HepG2 (cell line): ENCODE measurements at regions not wholly inside any gene's neighbourhood (a gene's known extent, or its start where the extent isn't known, plus 50 kb on each side); places are given as distances from the start of the nearest gene placed in this dataset.

ENCODE experiments used
- ATAC-seq: fragments of 200-7000 bp; cut with Tn5 transposase; 3 replicates; pipeline ENCODE4 v1.9.1; 2020; ENCODE audit warnings: mild to moderate bottlenecking, moderate library complexity
- BruUV-seq: library from RNA; stranded (reverse); fragments of 400-500 nt; replicated peaks from 2 replicates; lab custom pipeline; 2021; lab: Mats Ljungman, UMichigan
- CTCF ChIA-PET: fragments of 300-600 bp; formaldehyde crosslinking; extraction: SDS; loops from one replicate; lab custom pipeline; 2021; ENCODE audit warnings: low total read pairs, inconsistent platforms, low intra/inter-chr PET ratio; lab: Yijun Ruan, JAX
- POLR2A ChIA-PET: fragments of 350-600 bp; sonication (Branson Sonifier 250); formaldehyde crosslinking; loops from one replicate; lab custom pipeline; 2020; ENCODE audit warnings: antibody characterized with exemption, inconsistent platforms; lab: Yijun Ruan, JAX
- DNase-seq: peaks from one replicate; pipeline ENCODE4 v3.0.0-alpha.2; 2015; ENCODE audit warnings: low spot score
- FAIRE-seq: peaks from 3 replicates; lab custom pipeline; 2011; peaks lifted over from hg19 to GRCh38; lab: Jason Lieb, UNC
- H2AFZ ChIP-seq: one replicate; pipeline ENCODE4 v1.6.1; 2011; ENCODE audit warnings: low read length, inconsistent platforms
- H3K27ac ChIP-seq: fragments of 300-600 bp; 3 replicates; pipeline ENCODE4 v1.8.0; 2011; ENCODE audit warnings: mixed run types, mild to moderate bottlenecking, mixed read lengths, low read length, inconsistent platforms; ENCODE audit not compliant: insufficient read depth; ENCODE audit errors: extremely low read length
- H3K27me3 ChIP-seq, 2 experiments: fragments of 200-600 bp in 1 of 2; 2 replicates in 1 of 2; 3 replicates in 1 of 2; pipeline versions ENCODE4 v1.6.0 to v1.8.0; 2011; ENCODE audit warnings: low read length in 2 of 2, mild to moderate bottlenecking in 2 of 2, moderate library complexity in 2 of 2, inconsistent platforms in 1 of 2; ENCODE audit not compliant: insufficient read depth in 2 of 2, control insufficient read depth in 1 of 2
- H3K36me3 ChIP-seq, 2 experiments: fragments of 200-600 bp in 1 of 2; replicated peaks in 1 of 2; 2 replicates in 1 of 2; 3 replicates in 1 of 2; pipeline versions ENCODE4 v1.5.1 to v1.8.0; 2011; ENCODE audit warnings: low read length in 2 of 2, inconsistent platforms in 1 of 2; ENCODE audit not compliant: insufficient read depth in 2 of 2, control insufficient read depth in 1 of 2
- H3K4me1 ChIP-seq: 2 replicates; pipeline ENCODE4 v1.5.1; 2012; ENCODE audit warnings: low read length, inconsistent platforms; ENCODE audit not compliant: insufficient read depth
- H3K4me2 ChIP-seq: 2 replicates; pipeline ENCODE4 v1.6.0; 2011; ENCODE audit warnings: low read depth, low read length, inconsistent platforms
- H3K4me3 ChIP-seq, 3 experiments: fragments of 200-600 bp in 1 of 3; sonication (generic), shearing (Covaris generic) in 1 of 3; replicated peaks in 1 of 3; 2 replicates each; pipeline ENCODE4 v1.5.1; 2011 to 2016; ENCODE audit warnings: low read length in 3 of 3, inconsistent platforms in 2 of 3, low read depth in 2 of 3, mild to moderate bottlenecking in 2 of 3, control low read depth in 1 of 3, mixed read lengths in 1 of 3; ENCODE audit not compliant: insufficient read depth in 1 of 3
- H3K79me2 ChIP-seq: one replicate; pipeline ENCODE4 v1.6.1; 2011; ENCODE audit warnings: low read length, inconsistent platforms; ENCODE audit not compliant: insufficient read depth
- H3K9ac ChIP-seq: 2 replicates; pipeline ENCODE4 v1.6.0; 2011; ENCODE audit warnings: mild to moderate bottlenecking, low read depth, low read length, inconsistent platforms; ENCODE audit not compliant: insufficient read depth
- H3K9me3 ChIP-seq: 2 replicates; pipeline ENCODE4 v1.5.1; 2012; ENCODE audit warnings: mild to moderate bottlenecking, low read length
- H4K20me1 ChIP-seq: 2 replicates; pipeline ENCODE4 v1.6.0; 2011; ENCODE audit warnings: inconsistent platforms, mild to moderate bottlenecking, low read length, moderate library complexity; ENCODE audit not compliant: insufficient read depth
- IKZF4 ChIP-seq: sonication (generic); formaldehyde crosslinking; IDR thresholded peaks from 2 replicates; pipeline ENCODE4 v1.5.1; 2020; ENCODE audit warnings: borderline replicate concordance, mild to moderate bottlenecking, low read depth, missing genetic modification reagents; ENCODE audit errors: not compliant biosample characterization
- NFE2L1 ChIP-seq: sonication (generic); formaldehyde crosslinking; IDR thresholded peaks from 2 replicates; pipeline ENCODE4 v1.4.0; 2020; ENCODE audit warnings: missing genetic modification reagents, mild to moderate bottlenecking, borderline replicate concordance
- PRDM4 ChIP-seq: sonication (generic); formaldehyde crosslinking; IDR thresholded peaks from 2 replicates; pipeline ENCODE4 v1.9.0; 2021; ENCODE audit warnings: missing genetic modification reagents, borderline replicate concordance
- SRSF9 ChIP-seq: fragments of 200-400 bp; formaldehyde crosslinking; IDR thresholded peaks from 2 replicates; pipeline ENCODE4 v1.6.1; 2018; ENCODE audit warnings: borderline replicate concordance, mild to moderate bottlenecking, low read depth, low read length; ENCODE audit not compliant: insufficient read depth, poor library complexity, severe bottlenecking
- THAP7 ChIP-seq: sonication (generic); formaldehyde crosslinking; IDR thresholded peaks from 2 replicates; pipeline ENCODE4 v1.8.1; 2023; ENCODE audit warnings: mild to moderate bottlenecking, missing genetic modification reagents
- ZBTB25 ChIP-seq: IDR thresholded peaks from 2 replicates; pipeline ENCODE4 v1.6.1; 2018; ENCODE audit warnings: missing genetic modification reagents
- ZFY ChIP-seq: sonication (generic); formaldehyde crosslinking; IDR thresholded peaks from 2 replicates; pipeline ENCODE4 v1.4.0; 2020; ENCODE audit warnings: missing genetic modification reagents
- ZNF460 ChIP-seq: sonication (generic); formaldehyde crosslinking; IDR thresholded peaks from 2 replicates; pipeline ENCODE4 v1.5.1; 2020; ENCODE audit warnings: missing genetic modification reagents, mild to moderate bottlenecking, borderline replicate concordance
- WGBS: methylation state at CpG from one replicate; pipeline ENCODE4 v1.1.6; 2017; ENCODE audit warnings: low lambda C conversion rate; 5-methylcytosine and 5-hydroxymethylcytosine counted together
- in situ Hi-C: cut with HindIII; loops from 2 replicates; pipeline ENCODE4 v1.10.0; 2017; ENCODE audit warnings: low pct_unique_long_range_greater_than_20kb; ENCODE audit not compliant: extremely low pct_ligation_motif_present
- intact Hi-C: fragments of 100-400 bp; cut with micrococcal nuclease; formaldehyde crosslinking; loops from one replicate; pipeline ENCODE4 v1.10.0; 2022; ENCODE audit not compliant: unreplicated experiment

GRCh38 chr16:56068816-56069215, 122.5 kb upstream of the GNAO1 start:
- BruUV-seq: no TSS peak
- ATAC-seq: no peak
- Histone ChIP-seq H3K9me3 (no peaks in the 10 kb centered on the region), H2AFZ (no peak overlapping the region), H3K4me2 (no peak overlapping the region), H4K20me1 (no peaks in the 10 kb centered on the region), H3K27ac (no peak overlapping the region), H3K27me3 (no peaks in the 10 kb centered on the region), H3K4me3 (no peak overlapping the region), H3K4me1 (no peaks in the 10 kb centered on the region), H3K79me2 (no peaks in the 10 kb centered on the region), H3K36me3 (no peaks in the 10 kb centered on the region), H3K9ac (no peak overlapping the region)
- CTCF ChIA-PET: no interaction called here
- in situ Hi-C loops: no loop called here
- WGBS: 43% methylated on average over 3 of the region's 3 CpGs
- no peak for TF ChIP-seq IKZF4
- no peak for TF ChIP-seq PRDM4 (CRISPR knock-in tag)
- no peak for TF ChIP-seq ZFY (CRISPR knock-in tag)
- no peak for TF ChIP-seq SRSF9
- no peak for TF ChIP-seq ZBTB25 (CRISPR knock-in tag)
- TF ChIP-seq ZNF460: no peak
- TF ChIP-seq NFE2L1 (CRISPR knock-in tag): no peak
- no peak for TF ChIP-seq THAP7 (CRISPR knock-in tag)
- FAIRE-seq: no peak
- DNase-seq: no peak
- intact Hi-C loops: no loop called here
- POLR2A ChIA-PET: no interaction called here
